GM18505 (cell line): ENCODE measurements at regions not wholly inside any gene's neighbourhood (a gene's known extent, or its start where the extent isn't known, plus 50 kb on each side); places are given as distances from the start of the nearest gene placed in this dataset.

Experiments used
- ATAC-seq: cut with Tn5 transposase; IDR thresholded peaks from one replicate; pipeline ENCODE4 v1.9.1; 2021; ENCODE audit not compliant: unreplicated experiment
- POLR2A ChIP-seq: IDR thresholded peaks from 4 replicates; pipeline ENCODE4 v1.6.1; 2011; ENCODE audit warnings: borderline replicate concordance; ENCODE audit not compliant: insufficient read depth, insufficient read length; ENCODE audit errors: extremely low read depth

DNA sequence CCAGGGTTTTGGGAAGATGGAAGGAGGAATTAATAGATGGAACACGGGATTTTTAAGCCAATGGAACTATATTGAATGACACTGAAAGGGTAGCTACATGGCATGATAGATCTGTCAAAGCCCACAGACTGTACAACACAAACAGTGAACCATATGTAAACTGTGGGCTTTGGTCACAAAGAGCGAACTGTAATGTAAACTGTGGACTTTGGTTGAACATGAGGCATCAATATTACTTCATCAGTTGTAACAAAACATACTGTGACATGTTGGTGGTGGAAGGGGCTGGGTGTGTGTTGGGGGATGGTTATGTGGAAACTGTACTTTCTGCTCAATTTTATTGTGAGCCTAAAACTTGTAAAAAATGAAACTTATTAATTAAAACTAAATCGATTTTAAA is 210.6 kb upstream of the HMGA2 start:
- no peak for TF ChIP-seq POLR2A
- ATAC-seq: no peak

DNA sequence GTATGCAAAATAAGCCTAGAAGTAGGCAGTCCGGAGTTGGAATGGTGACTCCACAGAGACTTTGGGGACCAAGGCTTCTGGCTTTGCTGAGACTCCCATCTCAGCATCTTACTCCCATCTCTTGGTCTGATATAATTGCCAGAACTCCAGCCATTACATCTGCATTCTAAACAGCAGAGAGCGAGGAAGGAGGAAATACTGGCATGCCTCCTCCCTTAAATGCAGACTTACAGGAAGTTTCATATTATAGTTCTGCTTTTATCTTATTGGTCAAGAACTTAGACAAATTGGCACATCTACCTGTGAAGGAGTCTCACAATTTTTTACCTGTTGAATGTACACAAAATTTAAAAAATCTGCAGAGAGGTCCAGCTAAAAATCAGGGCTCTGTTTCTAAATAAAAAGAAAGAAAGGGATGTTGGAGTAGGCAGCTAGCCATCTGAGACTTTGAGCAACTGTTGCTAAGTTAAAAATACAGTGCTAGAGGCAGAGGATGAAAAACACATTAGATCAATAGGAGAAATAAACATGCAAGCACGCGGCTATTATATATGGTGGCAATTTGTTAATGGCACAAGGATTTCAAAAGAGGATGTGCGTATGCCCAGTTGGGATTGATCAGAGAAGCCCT is 209.9 kb upstream of the HMGA2 start:
- ATAC-seq: no peak
- TF ChIP-seq POLR2A: no peak

DNA sequence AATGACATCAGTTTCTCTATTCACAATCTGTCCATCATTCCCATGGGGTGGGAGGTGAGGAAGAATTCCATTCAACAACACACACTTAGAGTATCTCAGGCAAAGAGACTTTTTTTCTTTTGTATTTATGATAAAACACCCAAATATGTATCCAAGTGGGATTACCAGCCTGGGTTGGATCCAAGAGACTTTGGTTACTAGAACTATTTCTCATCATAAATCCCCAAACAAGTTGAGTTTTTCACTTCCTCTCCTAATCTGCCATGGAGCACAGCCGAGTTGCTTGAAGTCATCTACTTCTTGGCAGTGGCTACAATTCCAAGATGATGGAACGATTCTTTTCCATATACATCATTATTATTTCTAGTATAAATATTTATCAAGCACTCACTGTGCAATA is 209.2 kb upstream of the HMGA2 start:
- TF ChIP-seq POLR2A: no peak
- no peak for ATAC-seq

DNA sequence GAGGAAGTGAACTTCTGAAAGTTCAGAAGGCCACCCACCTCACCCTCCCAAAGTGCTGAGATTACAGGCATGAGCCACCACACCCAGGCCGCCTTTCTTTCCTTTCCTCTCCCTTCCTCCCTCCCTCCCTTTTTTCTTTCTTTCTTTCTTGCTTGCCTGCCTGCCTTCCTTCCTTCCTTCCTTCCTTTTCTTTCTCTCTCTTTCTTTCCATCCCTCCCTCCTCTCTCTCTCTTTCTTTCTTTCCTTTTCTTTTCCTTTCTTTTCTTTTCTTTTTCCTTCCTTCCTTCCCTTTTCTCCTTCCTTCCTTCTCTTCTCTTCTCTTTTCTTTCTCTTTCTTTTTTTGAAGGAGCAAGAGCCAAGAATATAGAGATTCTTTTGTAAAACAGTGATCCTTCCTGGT is 208.3 kb upstream of the HMGA2 start:
- TF ChIP-seq POLR2A: no peak
- ATAC-seq: no peak

DNA sequence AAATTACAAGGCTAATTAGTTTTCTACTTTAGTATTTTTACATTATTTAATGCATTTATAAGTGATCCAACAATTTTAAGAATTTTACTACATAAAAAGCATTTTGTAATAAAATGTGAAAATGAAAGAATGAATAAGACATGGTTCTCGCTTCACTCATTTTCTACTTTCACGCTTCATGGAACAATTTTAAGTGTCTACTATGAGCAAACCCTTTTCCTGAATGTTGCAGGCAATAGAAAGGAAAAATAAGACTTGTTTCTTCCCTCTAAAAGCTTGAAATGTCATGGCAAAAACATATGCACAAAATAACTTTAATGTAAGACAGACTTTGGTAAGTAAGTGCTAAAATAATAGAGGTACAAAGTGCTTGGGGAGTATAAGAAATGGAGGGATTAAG is 205.7 kb upstream of the HMGA2 start:
- ATAC-seq: no peak
- TF ChIP-seq POLR2A: no peak

DNA sequence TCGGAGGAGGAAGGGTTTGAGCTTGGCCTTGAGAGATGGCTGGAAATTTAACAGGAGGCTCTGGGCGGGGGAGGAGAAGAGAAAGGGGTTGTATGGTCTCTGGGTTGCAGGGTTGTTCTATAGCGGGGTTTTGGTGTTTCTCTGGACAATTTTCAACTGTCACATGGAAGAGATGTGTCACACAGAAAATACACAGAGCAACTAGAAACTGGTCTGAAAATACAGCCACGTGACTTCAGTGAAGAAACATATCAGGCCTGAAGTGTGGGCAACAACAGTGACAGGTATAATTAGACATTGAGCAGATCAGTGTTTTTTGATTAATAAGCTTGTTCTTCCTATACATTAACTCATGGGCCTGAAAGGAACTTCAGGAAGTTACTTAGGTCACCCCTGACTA is 205.3 kb upstream of the HMGA2 start:
- no peak for ATAC-seq
- no peak for TF ChIP-seq POLR2A

DNA sequence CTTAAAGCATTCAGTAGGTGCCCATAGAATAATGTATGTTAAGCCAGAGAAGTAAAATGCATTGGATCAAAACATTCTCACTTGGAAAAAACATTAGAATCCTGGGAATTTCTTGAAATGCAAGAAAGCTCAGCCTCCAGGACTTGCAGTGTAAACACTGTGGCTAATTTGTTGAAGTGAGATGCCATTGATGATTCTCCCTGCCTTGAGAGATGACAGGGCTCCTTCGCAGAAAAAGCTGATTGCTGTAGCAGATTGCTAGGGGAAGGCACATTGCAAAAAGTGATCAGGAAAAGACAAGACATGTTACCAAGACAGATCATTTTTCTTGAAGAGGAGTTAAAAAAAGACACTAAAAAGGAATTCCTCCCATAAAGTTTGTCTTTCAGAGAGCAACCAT is 204.2 kb upstream of the HMGA2 start:
- no peak for ATAC-seq
- no peak for TF ChIP-seq POLR2A

DNA sequence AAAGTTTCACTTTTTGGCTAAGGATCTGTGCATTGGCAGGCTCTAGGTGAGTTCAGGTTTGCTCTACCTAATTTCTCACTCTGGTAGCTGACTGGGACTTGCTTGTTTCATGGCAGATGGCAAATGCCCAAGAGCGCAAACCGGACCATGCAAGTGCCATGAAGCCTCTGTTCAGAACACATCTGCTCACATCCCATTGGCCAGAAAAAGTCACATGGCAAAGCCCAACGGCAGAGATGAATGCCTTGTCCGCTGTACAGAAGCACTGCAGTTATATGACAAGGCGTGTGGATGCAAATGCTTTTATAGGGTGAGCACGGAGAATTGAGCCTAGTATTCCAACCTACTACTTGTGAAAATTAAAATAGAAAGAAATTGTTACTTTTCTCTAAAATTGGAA is 202.2 kb upstream of the HMGA2 start:
- no peak for ATAC-seq
- no peak for TF ChIP-seq POLR2A

DNA sequence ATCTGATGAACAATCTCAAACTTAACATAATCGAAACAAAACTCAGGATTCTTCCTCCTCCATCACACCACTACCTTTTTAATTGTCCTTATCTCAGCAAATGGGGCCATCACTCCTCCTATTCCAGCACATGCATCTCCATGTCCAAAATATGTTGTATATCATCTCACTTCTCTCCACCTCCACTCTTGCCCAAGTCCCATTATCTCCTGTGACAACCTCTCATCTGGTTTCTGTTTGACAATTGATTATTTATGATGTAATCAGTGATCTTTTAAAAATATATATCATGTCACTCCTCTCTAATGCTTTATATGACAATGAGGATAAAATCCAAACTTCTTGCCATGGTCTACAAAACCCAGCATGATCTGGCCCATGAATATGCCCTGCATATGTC is 200.8 kb upstream of the HMGA2 start:
- TF ChIP-seq POLR2A: no peak
- ATAC-seq: no peak

DNA sequence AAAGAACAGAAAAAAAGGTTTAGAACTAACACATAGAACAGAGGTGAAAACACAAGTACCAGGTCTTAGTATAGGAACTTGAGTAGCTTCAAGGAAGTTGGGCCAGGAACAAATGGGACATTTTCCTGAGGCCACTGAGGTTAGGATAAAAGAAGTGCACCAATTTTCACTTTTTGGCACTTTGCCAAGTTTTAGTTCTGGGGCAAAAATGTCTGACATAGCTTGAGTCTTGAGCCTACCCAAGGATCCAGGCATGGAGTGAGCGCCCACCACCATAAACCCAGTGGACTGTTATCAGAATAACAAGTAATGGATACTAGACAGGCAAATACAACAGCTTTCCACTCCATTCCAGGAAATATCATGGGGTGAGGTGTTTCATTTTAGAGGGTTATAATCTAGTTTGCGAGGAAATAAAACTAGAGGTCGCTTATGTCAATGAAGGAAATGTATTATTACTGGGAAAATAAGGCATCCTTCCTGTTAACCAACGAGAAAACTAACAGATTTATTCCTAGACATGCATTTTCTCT is 199.7 kb upstream of the HMGA2 start:
- ATAC-seq: no peak
- TF ChIP-seq POLR2A: no peak

DNA sequence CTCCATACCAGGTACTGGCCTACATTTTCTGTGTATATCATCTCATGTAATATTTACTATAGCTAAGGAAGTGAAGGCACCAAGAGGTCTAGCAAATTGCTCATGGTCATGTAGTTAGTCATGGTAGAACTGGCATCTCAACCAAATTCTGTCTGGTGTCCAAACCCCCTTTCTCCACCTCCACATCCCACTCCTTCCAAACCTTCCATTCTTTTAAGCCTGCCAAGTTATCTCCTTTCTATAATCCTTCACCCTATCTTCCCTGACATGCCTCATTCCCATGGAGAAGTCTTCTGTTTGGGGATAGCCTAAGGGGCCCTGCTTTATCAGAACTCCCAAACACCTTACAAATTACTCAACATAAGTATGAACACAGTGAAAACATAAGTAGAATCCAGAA is 196.2 kb upstream of the HMGA2 start:
- no peak for ATAC-seq
- no peak for TF ChIP-seq POLR2A

DNA sequence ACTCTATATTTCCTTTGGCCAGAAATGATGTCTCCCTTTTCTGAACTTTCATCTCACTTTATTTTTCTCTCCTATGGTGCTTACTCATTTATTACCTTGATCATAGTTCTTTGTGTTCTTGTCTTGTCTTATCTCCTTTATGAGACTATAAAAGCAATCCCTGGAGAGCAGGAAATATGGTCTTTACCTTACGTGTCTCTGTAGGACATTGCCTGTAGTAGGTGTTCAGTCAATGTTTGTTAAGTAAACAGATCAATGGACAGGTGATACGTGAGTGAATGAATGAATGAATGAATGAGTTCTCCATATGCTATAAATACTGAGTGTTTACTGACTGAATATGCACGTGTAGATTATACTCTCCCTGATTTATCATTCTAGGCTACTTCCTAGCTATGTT is 193.7 kb upstream of the HMGA2 start:
- no peak for TF ChIP-seq POLR2A
- ATAC-seq: no peak

DNA sequence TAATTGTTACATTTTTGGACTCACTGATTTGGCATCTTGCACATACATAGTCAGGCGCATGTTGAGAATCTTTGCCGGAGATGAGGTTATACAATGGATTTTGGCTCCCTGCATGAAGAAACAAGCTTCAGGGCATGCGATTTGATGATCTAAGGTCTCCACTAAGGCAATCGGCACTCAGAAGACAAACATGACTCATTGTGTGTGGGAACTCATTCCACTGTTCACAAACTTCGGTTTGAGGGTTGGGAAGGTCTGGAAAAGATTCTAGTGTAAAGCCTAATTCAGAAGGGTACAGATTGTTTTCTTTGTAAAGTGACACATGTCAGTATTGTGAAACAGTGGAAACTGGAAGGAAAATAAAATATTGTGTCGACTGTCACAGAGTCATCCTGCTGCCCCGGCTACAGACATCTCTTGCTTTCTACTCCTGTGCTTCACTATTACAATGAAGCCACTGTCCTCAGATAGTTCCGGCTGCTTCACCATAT is 192.6 kb upstream of the HMGA2 start:
- no peak for ATAC-seq
- TF ChIP-seq POLR2A: no peak

DNA sequence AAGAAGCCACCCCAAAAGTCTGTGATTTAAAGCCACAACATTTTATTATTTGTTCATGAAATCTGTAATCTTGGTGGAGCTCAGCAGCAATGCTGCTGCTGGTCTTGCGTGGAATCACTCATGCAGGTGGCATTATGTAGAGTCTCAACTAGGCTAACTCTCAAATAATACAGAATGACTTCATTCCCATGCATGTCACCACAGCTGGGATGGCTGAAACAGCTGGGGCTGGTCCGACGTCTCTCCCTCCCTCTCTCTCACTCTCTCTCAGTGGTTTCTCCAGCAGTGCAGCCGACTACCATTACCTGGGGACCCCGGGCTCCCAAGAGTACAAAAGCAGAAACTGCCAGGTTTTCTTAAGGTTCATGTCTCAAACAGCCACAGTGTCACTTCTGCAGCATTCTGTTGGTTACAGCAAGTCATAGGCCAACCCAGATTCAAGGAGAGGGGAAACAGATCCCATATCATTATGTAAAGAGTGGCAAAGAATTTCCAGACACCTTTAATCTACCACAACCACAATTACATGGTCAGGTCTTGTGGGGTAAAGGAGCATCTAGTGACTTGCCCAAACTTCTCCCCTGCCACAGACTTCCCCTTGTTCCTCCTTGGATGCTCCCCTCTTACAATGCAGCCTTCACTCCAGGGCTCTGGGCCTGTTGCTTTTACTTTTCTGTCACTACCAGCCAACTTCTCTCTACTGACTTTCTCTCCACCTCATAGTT is 192.0 kb upstream of the HMGA2 start:
- no peak for ATAC-seq
- no peak for TF ChIP-seq POLR2A
